Uterus (tissue), 3 donors: ENCODE measurements at regions not wholly inside any gene's neighbourhood (a gene's known extent, or its start where the extent isn't known, plus 50 kb on each side); places are given as distances from the start of the nearest gene placed in this dataset.
"Not testable (repeated sequence)": the region's sequence is repeated elsewhere in the genome, so short reads cannot be mapped to it uniquely, and the experiment has no call there.

ENCODE experiments used
- DNase-seq, 2 donors: peaks; one replicate each; pipeline ENCODE4 v3.0.0-alpha.2; 2019 to 2020
- H3K27ac ChIP-seq, 2 donors: fragments of 200-600 bp; sonication (generic); 1 replicate in 1 of 2; 2 replicates in 1 of 2; pipeline ENCODE4 v1.5.1; 2016 to 2018
- H3K27me3 ChIP-seq, 2 donors: fragments of 200-600 bp; sonication (generic); one replicate each; pipeline ENCODE4 v1.5.1; 2018 to 2019; ENCODE audit warnings: control low read depth in 1 of 2
- H3K36me3 ChIP-seq, 2 donors: fragments of 200-600 bp; sonication (generic); one replicate each; pipeline ENCODE4 v1.5.1; 2019; ENCODE audit warnings: control low read depth in 1 of 2
- H3K4me1 ChIP-seq, 2 donors: fragments of 200-600 bp; sonication (generic); one replicate each; pipeline ENCODE4 v1.5.1; 2018 to 2019; ENCODE audit warnings: control low read depth in 1 of 2
- H3K4me3 ChIP-seq, 2 donors: fragments of 200-600 bp; sonication (generic); 1 replicate in 1 of 2; 2 replicates in 1 of 2; pipeline ENCODE4 v1.5.1; 2018 to 2019; ENCODE audit warnings: mild to moderate bottlenecking in 1 of 2
- H3K9me3 ChIP-seq, 2 donors: fragments of 200-600 bp; sonication (generic); one replicate each; pipeline ENCODE4 v1.5.1; 2019; ENCODE audit warnings: control low read depth in 1 of 2
- CTCF ChIP-seq, 4 experiments: fragments of 200-600 bp in 2 of 4; fragments of 450-650 bp in 2 of 4; sonication (generic) in 2 of 4; IDR thresholded peaks; one replicate each; pipeline ENCODE4 v1.5.1; 2016 to 2019; ENCODE audit warnings: antibody characterized with exemption in 4 of 4, mild to moderate bottlenecking in 2 of 4, moderate library complexity in 1 of 4
- POLR2A ChIP-seq, 2 donors: fragments of 450-650 bp; IDR thresholded peaks; one replicate each; pipeline ENCODE4 v1.6.1; 2016; ENCODE audit warnings: antibody characterized with exemption in 2 of 2, mild to moderate bottlenecking in 1 of 2, moderate library complexity in 1 of 2
- intact Hi-C: fragments of 100-400 bp; cut with DNase I; formaldehyde crosslinking; loops from one replicate; pipeline ENCODE4 v1.15.1; 2023; ENCODE audit warnings: low total_unique reads
- donor health status: DM: yes; HTN: yes; CAD: no.

DNA sequence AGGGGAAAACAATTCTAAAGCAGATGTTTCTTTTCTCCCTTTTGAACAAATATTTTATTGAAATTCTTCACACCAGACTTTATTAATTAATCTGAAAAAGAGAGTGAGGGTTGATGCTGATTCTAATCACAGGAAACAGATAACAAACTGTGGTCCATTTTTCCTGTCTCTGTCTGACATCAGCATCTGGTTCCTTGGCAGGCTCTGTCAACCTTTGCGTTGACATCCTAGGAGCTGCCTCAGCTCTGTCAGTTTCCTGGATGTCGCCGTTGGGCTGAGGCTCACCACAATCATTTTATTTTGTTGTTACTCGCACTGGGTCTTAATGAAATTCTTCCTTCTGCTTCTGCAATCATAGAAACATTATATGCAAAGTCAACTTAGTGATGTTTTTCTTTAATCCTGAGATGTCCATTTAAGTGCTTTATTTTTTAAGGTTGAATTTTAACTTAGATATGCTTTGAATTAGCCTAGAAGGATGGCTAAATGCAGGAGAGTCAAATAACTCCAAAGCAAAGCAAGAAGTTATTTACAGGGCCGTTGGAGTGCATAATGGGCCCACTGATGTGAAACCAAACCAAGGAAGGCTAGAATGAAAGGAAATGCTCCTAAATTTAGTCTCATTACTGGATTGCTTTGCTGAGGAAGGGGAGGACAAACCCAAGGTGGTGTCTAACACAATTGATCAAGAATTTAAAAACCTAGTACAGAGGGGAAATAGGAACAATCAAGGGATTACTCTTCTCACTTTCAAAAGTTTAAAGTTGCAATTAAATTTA, 542.4 kb downstream of the FLRT2 start:
- no peak for DNase-seq
- H3K9me3 ChIP-seq, result no peaks in the 10 kb centered on the region
- no peak overlapping the region for H3K4me3 ChIP-seq
- H3K27ac ChIP-seq, result no peak overlapping the region
- no peak for TF ChIP-seq CTCF (IDR thresholded peaks at IDR 0.05)
- TF ChIP-seq POLR2A (IDR thresholded peaks at IDR 0.05), result no peak
- H3K4me1 ChIP-seq, result no peaks in the 10 kb centered on the region
- H3K27me3 ChIP-seq, result no peaks in the 10 kb centered on the region
- H3K36me3 ChIP-seq, result no peaks in the 10 kb centered on the region
- intact Hi-C loops, result no loop called here

DNA sequence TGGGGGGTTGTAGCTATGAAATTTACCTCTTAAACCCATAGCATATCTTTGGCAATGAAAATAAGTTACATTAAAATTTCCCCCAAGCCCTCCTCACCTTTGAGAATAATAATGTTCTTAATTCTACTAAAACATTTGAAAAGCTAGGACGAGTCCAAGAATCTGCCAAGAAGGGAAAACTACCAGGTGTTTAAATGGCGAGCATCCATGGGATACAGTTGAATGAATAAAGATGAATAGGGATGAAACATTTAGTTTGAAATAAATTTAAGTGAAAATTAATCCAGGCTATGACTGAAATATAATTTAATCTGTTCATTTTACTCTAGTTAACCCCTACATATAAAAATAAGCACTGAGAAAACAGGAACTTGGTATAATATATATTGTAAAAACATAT, 536.7 kb downstream of the FLRT2 start:
- H3K36me3 ChIP-seq, result no peaks in the 10 kb centered on the region
- no peak for DNase-seq
- no peaks in the 10 kb centered on the region for H3K9me3 ChIP-seq
- no peaks in the 10 kb centered on the region for H3K4me1 ChIP-seq
- no peaks in the 10 kb centered on the region for H3K27me3 ChIP-seq
- no peak overlapping the region for H3K4me3 ChIP-seq
- intact Hi-C loops, result no loop called here
- TF ChIP-seq CTCF (IDR thresholded peaks at IDR 0.05) (no peak), POLR2A (IDR thresholded peaks at IDR 0.05) (no peak)
- no peak overlapping the region for H3K27ac ChIP-seq

GRCh38 chr14:86065407-86065806, 535.5 kb downstream of the FLRT2 start:
- no peak for DNase-seq
- Histone ChIP-seq H3K4me1 (no peaks in the 10 kb centered on the region), H3K27me3 (no peaks in the 10 kb centered on the region), H3K36me3 (no peaks in the 10 kb centered on the region), H3K9me3 (no peaks in the 10 kb centered on the region), H3K4me3 (no peak overlapping the region), H3K27ac (no peak overlapping the region)
- TF ChIP-seq CTCF (IDR thresholded peaks at IDR 0.05), result no peak
- TF ChIP-seq POLR2A (IDR thresholded peaks at IDR 0.05), result no peak
- intact Hi-C loops, result no loop called here

DNA sequence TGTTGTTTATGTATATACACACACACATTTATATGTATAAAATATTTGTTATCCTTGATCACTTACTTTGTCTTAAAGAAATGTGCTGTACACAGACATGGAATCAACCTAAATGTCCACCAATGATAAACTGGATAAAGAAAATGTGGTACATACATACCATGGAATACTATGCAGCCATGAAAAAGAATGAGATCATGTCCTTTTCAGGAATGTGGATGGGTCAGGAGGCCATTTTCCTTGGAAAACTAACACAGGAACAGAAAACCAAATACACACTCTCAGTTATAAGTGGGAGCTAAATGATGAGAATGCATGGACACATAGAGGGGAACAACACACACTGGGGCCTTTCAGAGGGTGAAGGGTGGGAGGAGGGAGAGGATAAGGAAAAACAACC, 534.7 kb downstream of the FLRT2 start:
- H3K27me3 ChIP-seq, H3K4me3 ChIP-seq, intact Hi-C loops, H3K4me1 ChIP-seq, H3K27ac ChIP-seq, H3K9me3 ChIP-seq, DNase-seq, H3K36me3 ChIP-seq: not testable (repeated sequence)

GRCh38 chr14:86057018-86057667, 527.2 kb downstream of the FLRT2 start:
- H3K4me3 ChIP-seq, result no peak overlapping the region
- H3K27me3 ChIP-seq, result no peaks in the 10 kb centered on the region
- no peaks in the 10 kb centered on the region for H3K9me3 ChIP-seq
- H3K4me1 ChIP-seq, result no peaks in the 10 kb centered on the region
- no peaks in the 10 kb centered on the region for H3K36me3 ChIP-seq
- no peak for TF ChIP-seq POLR2A (IDR thresholded peaks at IDR 0.05)
- peak; percentile 31 to 36 (median 34) for TF ChIP-seq CTCF (IDR thresholded peaks at IDR 0.05)
- intact Hi-C loops, result no loop called here
- no peak overlapping the region for H3K27ac ChIP-seq
- DNase-seq, result no peak
